Immature natural killer cell (primary cell): ENCODE measurements at regions not wholly inside any gene's neighbourhood (a gene's known extent, or its start where the extent isn't known, plus 50 kb on each side); places are given as distances from the start of the nearest gene placed in this dataset.
A peak's percentile ranks its signal among the peaks of the same experiment; 100 is the strongest.

Source experiments
- DNase-seq, 3 donors: peaks; one replicate each; pipeline ENCODE4 v3.0.0; 2022; ENCODE audit warnings: mixed read lengths in 1 of 3
- H3K27ac Mint-ChIP-seq, 6 donors: one replicate each; pipeline ENCODE4 v1.8.0; 2020; ENCODE audit warnings: mixed read lengths in 6 of 6, mild to moderate bottlenecking in 5 of 6, inconsistent platforms in 4 of 6, moderate library complexity in 3 of 6
- H3K27me3 Mint-ChIP-seq, 3 donors: one replicate each; pipeline ENCODE4 v1.8.0; 2020 to 2021; ENCODE audit warnings: low read depth in 3 of 3, mild to moderate bottlenecking in 3 of 3, mixed read lengths in 3 of 3, moderate library complexity in 3 of 3, inconsistent platforms in 1 of 3
- H3K36me3 Mint-ChIP-seq, 3 donors: one replicate each; pipeline ENCODE4 v1.8.0; 2020; ENCODE audit warnings: mixed read lengths in 3 of 3, inconsistent platforms in 2 of 3, mild to moderate bottlenecking in 2 of 3
- H3K4me1 Mint-ChIP-seq, 2 donors: one replicate each; pipeline ENCODE4 v1.8.0; 2020; ENCODE audit warnings: inconsistent platforms in 2 of 2, mild to moderate bottlenecking in 2 of 2, mixed read lengths in 2 of 2, moderate library complexity in 1 of 2
- H3K4me3 Mint-ChIP-seq, 5 donors: one replicate each; pipeline ENCODE4 v1.8.0; 2020; ENCODE audit warnings: mild to moderate bottlenecking in 5 of 5, mixed read lengths in 5 of 5, inconsistent platforms in 3 of 5, moderate library complexity in 3 of 5
- H3K9me3 Mint-ChIP-seq, 6 donors: one replicate each; pipeline ENCODE4 v1.8.0; 2020; ENCODE audit warnings: mild to moderate bottlenecking in 6 of 6, mixed read lengths in 6 of 6, inconsistent platforms in 4 of 6, moderate library complexity in 3 of 6

DNA sequence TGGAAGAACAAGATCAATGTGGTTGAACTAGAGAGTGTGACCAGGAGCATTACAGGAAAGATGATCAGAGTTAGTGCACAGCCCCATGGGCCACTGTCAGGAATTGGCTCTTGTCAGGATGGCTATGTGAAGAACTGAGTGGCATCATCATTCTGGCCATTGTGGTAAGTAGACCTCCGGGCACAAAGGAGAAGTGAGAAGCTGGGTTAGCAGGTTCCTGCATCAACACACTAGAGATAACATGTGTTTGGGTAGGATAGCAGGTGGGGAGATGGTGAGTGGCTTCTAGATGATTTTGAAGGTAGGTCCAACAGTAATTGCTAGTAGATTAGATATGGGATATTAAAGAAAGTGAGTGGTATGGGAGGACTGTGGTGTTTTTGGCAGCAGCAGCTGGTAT lies 408.2 kb downstream of the TSN start:
- H3K27ac Mint-ChIP-seq = no peak overlapping the region
- H3K9me3 Mint-ChIP-seq = no peaks in the 10 kb centered on the region
- no peak overlapping the region for H3K4me3 Mint-ChIP-seq

DNA sequence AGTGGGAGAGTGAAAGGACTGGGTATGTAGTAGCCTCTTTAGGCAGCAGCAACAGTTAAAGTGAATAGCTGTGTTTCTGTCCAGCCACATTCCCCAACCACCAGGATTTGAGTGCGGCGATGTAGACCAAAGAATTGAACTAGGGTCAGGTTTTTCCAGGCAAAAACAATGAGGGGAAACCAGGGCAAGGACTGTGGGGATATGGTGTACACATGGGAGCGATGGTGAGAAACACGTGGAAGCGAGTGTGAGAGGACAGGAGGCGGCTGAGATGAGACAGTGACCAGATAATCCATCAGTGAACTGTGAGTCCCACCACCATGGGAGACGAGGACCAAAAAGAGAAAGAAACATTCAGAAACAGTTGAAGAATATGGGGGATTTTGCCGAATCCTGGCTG lies 409.5 kb downstream of the TSN start:
- no peaks in the 10 kb centered on the region for H3K36me3 Mint-ChIP-seq
- H3K4me1 Mint-ChIP-seq = no peaks in the 10 kb centered on the region
- H3K9me3 Mint-ChIP-seq = no peaks in the 10 kb centered on the region
- no peak for DNase-seq
- no peak overlapping the region for H3K4me3 Mint-ChIP-seq
- no peaks in the 10 kb centered on the region for H3K27me3 Mint-ChIP-seq
- H3K27ac Mint-ChIP-seq = no peak overlapping the region

More for the DNA sequence above, 408.2 kb downstream of the TSN start:
- no peaks in the 10 kb centered on the region for H3K4me1 Mint-ChIP-seq
- peaks cover 0 to 2% (median 0%) of the 10 kb centered on the region in 3 donors for H3K27me3 Mint-ChIP-seq
- no peaks in the 10 kb centered on the region for H3K36me3 Mint-ChIP-seq
- no peak for DNase-seq

DNA sequence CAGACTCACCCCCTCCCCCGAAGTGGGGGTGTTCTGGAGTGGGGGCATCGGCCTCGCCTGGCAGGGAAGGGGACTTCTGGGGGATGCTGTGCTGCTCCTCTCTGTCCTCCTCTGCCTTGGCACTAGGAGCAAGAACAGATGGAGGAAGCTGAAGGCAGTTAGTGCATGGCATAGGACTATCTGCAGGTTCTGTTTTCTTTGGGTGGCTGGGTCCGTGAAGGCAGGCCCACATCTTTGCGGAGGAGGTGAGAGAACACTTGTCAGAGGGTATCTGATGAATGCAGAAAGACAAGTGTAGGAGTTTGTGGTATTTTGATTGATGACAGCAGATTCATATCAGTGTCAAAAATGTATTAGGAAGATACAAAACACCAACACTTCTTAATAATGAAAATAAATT lies 411.4 kb downstream of the TSN start:
- Mint-ChIP-seq H3K4me1 (no peaks in the 10 kb centered on the region), H3K4me3 (no peak overlapping the region), H3K27ac (no peak overlapping the region), H3K9me3 (peaks cover 0 to 2% (median 0%) of the 10 kb centered on the region in 6 donors), H3K36me3 (no peaks in the 10 kb centered on the region), H3K27me3 (no peaks in the 10 kb centered on the region)
- no peak for DNase-seq

DNA sequence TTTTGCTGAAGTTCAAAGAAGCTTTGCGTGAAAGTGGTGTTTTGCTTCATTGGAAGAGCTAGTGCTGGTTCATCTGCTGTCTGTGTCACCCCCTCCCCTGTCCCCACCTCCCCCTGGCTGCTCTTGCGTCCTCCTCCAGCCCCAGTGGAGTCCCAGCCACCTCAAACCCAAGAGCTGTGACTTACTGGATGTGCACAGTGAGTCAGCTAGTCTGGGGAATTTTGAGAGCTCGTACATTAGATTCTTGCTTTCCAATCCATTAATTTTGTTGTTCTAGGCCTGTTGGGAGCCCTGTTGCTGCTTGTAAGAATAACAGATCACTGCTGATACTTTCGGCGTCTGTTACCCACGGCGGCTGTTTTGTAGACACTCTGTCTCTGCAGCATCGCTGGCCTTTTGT lies 412.1 kb downstream of the TSN start:
- no peaks in the 10 kb centered on the region for H3K27me3 Mint-ChIP-seq
- H3K4me3 Mint-ChIP-seq = peak overlapping the region in 1 of 5 donors; percentile 12
- H3K9me3 Mint-ChIP-seq = peaks cover 0 to 2% (median 0%) of the 10 kb centered on the region in 6 donors
- no peak overlapping the region for H3K27ac Mint-ChIP-seq
- H3K4me1 Mint-ChIP-seq = no peaks in the 10 kb centered on the region
- no peaks in the 10 kb centered on the region for H3K36me3 Mint-ChIP-seq
- no peak for DNase-seq

DNA sequence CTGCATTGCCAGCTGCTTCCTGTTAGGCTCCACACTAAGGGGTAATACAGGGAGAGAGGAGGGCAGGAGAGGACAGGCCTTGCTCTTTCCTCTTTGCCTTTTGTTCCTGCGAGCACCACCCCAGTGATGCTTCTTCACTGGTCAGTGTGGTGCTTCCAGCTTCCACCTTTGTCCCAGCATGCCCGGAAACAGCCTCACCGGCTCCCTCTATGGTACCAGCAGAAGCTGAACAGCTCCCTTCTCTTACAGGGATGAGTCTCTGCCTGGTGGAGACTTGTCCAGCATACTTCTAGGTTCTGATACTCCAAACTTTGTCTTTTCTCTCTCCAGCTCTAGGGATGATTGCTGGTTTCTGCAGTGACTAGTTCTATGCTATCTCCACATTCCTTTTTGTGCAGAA lies 413.3 kb downstream of the TSN start:
- H3K36me3 Mint-ChIP-seq = no peaks in the 10 kb centered on the region
- no peaks in the 10 kb centered on the region for H3K4me1 Mint-ChIP-seq
- H3K9me3 Mint-ChIP-seq = peaks cover 0 to 4% (median 0%) of the 10 kb centered on the region in 6 donors
- no peaks in the 10 kb centered on the region for H3K27me3 Mint-ChIP-seq
- H3K4me3 Mint-ChIP-seq = no peak overlapping the region
- H3K27ac Mint-ChIP-seq = no peak overlapping the region
- no peak for DNase-seq

DNA sequence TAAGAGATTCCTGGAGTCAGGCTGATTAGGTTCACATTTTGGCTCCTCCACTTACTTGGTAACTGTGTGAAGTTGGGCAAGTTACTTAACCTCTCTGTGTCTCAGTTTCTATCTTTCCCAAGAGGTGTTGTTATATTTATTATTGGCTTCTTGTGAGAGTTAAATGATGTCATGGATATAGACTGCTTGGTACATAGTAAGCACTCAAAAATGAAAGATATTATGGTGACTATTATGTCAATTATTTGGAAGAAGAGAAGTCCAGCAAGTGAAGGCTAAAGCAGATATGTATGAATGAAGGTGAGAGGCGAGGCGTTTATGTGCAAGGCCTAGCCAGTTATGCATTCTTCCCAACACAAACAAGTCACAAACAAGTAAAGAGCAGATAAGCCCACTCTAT lies 417.4 kb downstream of the TSN start:
- Mint-ChIP-seq H3K36me3 (no peaks in the 10 kb centered on the region), H3K4me1 (no peaks in the 10 kb centered on the region), H3K4me3 (no peak overlapping the region), H3K27me3 (no peaks in the 10 kb centered on the region), H3K9me3 (peaks cover 0 to 4% (median 0%) of the 10 kb centered on the region in 6 donors), H3K27ac (no peak overlapping the region)
- DNase-seq = no peak

DNA sequence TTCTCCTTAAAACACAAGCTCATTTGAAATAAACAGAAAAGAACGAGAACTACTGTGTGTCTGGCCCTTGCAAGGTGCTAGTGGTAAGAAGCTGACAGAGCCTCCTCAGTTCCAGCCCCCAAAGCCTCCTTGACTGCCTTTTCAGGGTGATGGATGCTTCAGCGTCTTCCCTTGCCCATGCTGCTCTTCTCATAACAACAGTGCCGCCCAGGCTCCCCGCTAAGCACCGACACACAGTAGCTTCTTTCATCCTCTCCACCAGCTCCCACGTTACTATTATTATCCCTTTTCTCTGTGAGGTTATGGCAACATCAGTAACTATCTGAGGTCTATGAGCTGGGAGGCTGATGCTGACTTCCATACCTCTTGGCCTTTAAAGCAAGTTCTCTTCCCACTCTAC lies 418.6 kb downstream of the TSN start:
- no peak for DNase-seq
- Mint-ChIP-seq H3K4me1 (no peaks in the 10 kb centered on the region), H3K9me3 (peaks cover 0 to 4% (median 0%) of the 10 kb centered on the region in 6 donors), H3K4me3 (no peak overlapping the region), H3K27ac (no peak overlapping the region), H3K36me3 (no peaks in the 10 kb centered on the region), H3K27me3 (no peaks in the 10 kb centered on the region)

DNA sequence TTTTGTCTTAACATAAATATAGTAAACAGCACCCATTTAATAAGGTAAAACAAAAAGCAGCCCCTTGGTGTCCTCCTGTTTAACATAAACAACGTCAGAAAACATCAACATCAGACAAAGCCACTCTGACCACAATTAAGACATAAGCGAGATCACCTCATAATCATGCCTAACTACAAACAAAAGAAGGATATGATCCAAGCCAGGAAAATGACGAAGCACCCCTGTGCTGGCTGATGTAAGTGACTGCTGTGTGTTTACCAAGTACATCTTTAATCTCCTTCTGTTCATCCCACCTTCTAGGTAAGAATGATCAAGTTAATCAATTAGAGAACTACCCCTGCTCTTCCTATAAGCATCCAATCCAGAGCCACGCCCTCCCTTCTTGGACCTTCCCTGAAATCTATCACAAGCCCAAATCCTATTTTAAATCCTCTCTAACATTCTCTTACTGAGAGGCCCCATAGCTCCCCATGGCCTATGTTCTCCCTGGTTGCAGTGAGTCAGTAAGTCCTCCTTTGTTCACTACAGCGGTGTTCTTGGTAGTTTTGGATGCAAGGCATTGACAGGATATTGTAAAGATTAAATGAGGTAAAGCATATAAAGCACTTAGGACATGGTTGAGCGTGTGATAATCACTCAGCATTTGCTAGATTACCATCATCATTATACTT lies 424.2 kb downstream of the TSN start:
- Mint-ChIP-seq H3K36me3 (no peaks in the 10 kb centered on the region), H3K9me3 (peaks cover 0 to 3% (median 0%) of the 10 kb centered on the region in 6 donors), H3K27ac (no peak overlapping the region), H3K4me3 (no peak overlapping the region), H3K4me1 (no peaks in the 10 kb centered on the region), H3K27me3 (no peaks in the 10 kb centered on the region)
- no peak for DNase-seq

DNA sequence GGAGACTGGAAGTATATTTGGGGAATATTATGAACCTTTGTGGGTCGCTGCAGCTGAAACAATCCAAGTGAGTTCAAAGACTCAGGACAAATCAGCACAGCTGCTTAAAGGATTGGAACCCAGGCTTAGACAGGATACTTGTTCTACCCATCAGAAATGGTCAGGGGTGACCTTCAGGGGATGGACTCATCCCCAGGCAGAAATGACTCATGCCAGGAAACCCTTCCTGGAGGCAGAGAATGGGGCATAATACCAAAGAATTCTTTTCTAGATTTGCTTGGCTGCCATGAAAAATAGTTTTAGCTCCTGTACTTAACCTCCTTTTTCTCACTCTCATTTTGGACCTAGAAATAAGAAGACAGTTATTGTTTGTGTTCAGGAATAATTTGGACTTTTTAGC lies 425.5 kb downstream of the TSN start:
- peaks cover 0 to 4% (median 0%) of the 10 kb centered on the region in 6 donors for H3K9me3 Mint-ChIP-seq
- H3K27ac Mint-ChIP-seq = no peak overlapping the region
- H3K4me3 Mint-ChIP-seq = no peak overlapping the region
- H3K4me1 Mint-ChIP-seq = no peaks in the 10 kb centered on the region
- no peaks in the 10 kb centered on the region for H3K36me3 Mint-ChIP-seq
- no peak for DNase-seq
- no peaks in the 10 kb centered on the region for H3K27me3 Mint-ChIP-seq

DNA sequence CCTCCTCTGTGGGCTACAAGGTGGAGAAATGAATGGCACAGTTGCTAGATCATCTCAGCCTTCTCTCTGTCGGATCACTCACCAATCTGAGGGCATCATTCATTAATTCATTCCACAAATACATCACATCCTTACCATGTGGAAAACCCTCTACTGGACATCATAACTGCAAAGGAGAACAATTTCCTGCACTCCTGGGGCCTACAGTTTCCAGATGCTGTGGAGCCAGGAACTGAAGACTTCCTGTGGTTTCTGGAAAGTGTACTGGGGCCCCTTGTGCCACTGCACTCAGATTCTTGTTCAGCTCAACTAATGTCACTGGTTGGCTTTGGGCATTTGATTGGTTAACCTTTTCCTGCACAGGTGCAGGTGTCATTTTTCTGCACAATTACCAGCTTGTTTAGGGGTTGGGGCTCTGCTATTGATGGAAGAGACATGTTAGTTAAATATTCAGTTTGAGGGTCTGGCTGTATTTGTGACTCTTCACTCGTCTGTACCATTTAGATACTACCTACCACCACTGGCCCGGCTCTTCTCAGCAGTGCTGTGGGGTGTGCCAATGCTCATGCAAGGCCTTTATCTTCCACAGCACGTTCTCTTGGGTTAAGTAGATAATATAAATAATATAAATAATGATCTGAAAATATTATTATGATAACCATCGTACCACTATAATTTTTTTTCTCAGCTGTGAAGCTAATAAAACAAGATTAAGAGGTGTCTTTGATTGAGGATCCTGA lies 427.3 kb downstream of the TSN start:
- Mint-ChIP-seq H3K4me3 (no peak overlapping the region), H3K9me3 (peaks cover 0 to 4% (median 0%) of the 10 kb centered on the region in 6 donors), H3K36me3 (no peaks in the 10 kb centered on the region), H3K27ac (no peak overlapping the region), H3K27me3 (peaks cover 0 to 3% (median 0%) of the 10 kb centered on the region in 3 donors), H3K4me1 (no peaks in the 10 kb centered on the region)
- no peak for DNase-seq

DNA sequence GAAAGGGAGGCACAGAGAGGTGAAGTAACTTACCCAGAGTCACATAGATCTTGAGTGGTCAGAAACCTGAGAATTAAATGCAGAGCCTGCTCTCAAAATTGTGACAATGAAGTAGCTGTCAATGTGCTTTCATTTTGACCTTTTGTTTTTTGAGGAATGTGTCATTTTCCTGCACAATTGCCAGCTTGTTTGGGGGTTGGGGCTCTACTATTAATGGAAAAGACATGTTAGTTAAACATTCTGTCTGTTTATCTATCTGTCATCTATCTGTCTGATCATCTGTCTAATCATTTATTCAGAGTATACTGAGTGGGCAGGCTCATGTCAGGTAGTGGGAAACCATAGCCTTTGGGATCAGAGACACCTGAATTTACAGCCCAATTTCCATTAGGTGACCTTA lies 428.4 kb downstream of the TSN start:
- no peaks in the 10 kb centered on the region for H3K4me1 Mint-ChIP-seq
- no peak for DNase-seq
- peaks cover 0 to 4% (median 0%) of the 10 kb centered on the region in 6 donors for H3K9me3 Mint-ChIP-seq
- no peaks in the 10 kb centered on the region for H3K36me3 Mint-ChIP-seq
- no peak overlapping the region for H3K4me3 Mint-ChIP-seq
- no peak overlapping the region for H3K27ac Mint-ChIP-seq
- peaks cover 0 to 3% (median 1%) of the 10 kb centered on the region in 3 donors for H3K27me3 Mint-ChIP-seq

DNA sequence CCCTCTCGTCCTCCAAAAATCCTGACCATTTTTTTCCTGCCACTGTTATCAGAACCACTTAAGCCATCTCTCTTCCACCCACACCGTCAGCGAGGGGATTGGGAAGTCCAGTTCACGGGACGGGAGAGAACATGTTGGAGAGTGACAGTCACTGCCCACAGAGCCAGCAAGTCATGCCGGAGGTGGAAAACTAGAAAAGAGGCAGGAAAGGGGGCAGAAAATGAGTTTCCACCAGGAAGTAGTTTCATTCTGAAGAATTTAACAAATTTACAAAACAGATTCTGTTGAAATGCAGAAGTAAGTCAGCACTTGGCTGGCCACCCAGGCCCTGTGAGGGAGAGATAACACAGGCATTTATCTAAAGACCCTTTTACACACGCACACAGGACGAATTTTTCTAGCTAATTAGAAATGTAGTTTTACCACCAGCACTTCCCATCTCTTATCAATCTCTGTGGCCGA lies 431.3 kb downstream of the TSN start:
- peaks cover 0 to 3% (median 3%) of the 10 kb centered on the region in 3 donors for H3K27me3 Mint-ChIP-seq
- H3K36me3 Mint-ChIP-seq = no peaks in the 10 kb centered on the region
- DNase-seq = no peak
- no peak overlapping the region for H3K4me3 Mint-ChIP-seq
- H3K27ac Mint-ChIP-seq = no peak overlapping the region
- H3K9me3 Mint-ChIP-seq = peaks cover 0 to 4% (median 0%) of the 10 kb centered on the region in 6 donors
- no peaks in the 10 kb centered on the region for H3K4me1 Mint-ChIP-seq

DNA sequence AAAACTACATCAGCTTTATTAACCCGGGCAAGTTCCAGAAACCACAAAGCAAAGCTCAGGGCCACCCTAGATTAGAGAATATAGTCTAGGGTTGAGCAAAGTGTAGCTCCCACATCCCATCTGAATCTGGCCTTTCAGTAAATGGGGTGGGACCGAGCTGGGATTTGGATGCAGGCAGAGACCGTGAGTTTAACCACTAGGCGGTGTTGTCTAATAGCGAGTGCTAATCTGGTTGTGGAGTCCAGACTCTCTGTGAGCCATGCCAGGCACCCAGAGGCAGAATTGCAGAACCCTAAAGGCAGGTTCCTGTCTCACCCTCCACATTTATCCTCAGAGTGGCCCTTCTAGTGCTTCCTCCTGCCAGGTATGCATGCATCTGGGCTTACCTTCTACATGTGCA lies 435.9 kb downstream of the TSN start:
- H3K36me3 Mint-ChIP-seq = no peaks in the 10 kb centered on the region
- peaks cover 0 to 5% (median 3%) of the 10 kb centered on the region in 3 donors for H3K27me3 Mint-ChIP-seq
- H3K9me3 Mint-ChIP-seq = no peaks in the 10 kb centered on the region
- H3K4me3 Mint-ChIP-seq = no peak overlapping the region
- H3K4me1 Mint-ChIP-seq = no peaks in the 10 kb centered on the region
- DNase-seq = no peak
- H3K27ac Mint-ChIP-seq = no peak overlapping the region

DNA sequence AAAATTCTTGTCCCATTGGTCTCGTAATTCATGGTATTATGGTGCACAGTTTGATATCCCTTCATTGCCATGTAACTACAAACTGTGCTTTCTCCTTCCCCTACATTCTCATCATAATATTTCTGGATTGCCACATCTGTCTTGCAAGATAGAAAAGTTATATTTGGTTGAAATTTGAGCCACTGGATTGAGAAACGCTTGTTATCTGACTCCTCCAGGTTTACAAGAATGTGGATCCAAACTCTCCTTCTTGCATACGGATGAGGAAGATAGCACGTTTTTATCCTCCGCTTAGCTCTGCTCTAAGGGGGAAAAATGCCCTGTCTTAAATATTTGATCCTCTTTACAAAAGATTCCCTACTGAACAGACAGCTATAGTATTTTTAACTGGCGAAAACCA lies 438.2 kb downstream of the TSN start:
- Mint-ChIP-seq H3K27me3 (peaks cover 0 to 2% (median 1%) of the 10 kb centered on the region in 3 donors), H3K4me3 (no peak overlapping the region), H3K9me3 (no peaks in the 10 kb centered on the region), H3K36me3 (no peaks in the 10 kb centered on the region), H3K4me1 (no peaks in the 10 kb centered on the region), H3K27ac (no peak overlapping the region)
- DNase-seq = no peak
